ENCODE measurements at regions not wholly inside any gene's neighbourhood (a gene's known extent, or its start where the extent isn't known, plus 50 kb on each side); places are given as distances from the start of the nearest gene placed in this dataset.
"Not testable (repeated sequence)": the region's sequence is repeated elsewhere in the genome, so short reads cannot be mapped to it uniquely, and the experiment has no call there.

DNA sequence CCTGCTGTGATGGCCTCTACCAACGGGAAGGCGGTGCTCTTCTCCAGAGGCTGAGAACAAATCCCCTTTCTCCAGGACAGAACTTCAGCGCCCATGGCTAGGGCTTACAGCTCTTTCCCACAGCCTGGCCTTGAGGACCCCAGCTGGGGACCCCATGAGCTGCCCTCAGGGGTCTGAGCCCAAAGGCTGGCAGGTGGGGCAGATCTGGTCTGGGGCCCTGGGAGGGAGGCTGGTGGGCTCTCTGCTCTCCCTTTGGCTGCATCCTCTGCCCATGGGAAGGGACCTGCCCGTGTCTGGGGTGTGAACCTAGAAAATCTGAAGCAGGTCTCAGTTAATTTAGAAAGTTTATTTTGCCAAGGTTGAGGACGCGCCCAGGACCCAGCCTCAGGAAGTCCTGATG lies 322.1 kb downstream of the ADGRD1 start:
- no peak overlapping the region for H3K4me3 ChIP-seq (ENCODE audit: low read length)
- no peak overlapping the region for H3K27ac ChIP-seq (ENCODE audit: low read length)
- no peak for TF ChIP-seq MXI1 (conservative IDR thresholded peaks at IDR 0.05; ENCODE audit: poor library complexity, severe bottlenecking)
- TF ChIP-seq, protein P1, sequence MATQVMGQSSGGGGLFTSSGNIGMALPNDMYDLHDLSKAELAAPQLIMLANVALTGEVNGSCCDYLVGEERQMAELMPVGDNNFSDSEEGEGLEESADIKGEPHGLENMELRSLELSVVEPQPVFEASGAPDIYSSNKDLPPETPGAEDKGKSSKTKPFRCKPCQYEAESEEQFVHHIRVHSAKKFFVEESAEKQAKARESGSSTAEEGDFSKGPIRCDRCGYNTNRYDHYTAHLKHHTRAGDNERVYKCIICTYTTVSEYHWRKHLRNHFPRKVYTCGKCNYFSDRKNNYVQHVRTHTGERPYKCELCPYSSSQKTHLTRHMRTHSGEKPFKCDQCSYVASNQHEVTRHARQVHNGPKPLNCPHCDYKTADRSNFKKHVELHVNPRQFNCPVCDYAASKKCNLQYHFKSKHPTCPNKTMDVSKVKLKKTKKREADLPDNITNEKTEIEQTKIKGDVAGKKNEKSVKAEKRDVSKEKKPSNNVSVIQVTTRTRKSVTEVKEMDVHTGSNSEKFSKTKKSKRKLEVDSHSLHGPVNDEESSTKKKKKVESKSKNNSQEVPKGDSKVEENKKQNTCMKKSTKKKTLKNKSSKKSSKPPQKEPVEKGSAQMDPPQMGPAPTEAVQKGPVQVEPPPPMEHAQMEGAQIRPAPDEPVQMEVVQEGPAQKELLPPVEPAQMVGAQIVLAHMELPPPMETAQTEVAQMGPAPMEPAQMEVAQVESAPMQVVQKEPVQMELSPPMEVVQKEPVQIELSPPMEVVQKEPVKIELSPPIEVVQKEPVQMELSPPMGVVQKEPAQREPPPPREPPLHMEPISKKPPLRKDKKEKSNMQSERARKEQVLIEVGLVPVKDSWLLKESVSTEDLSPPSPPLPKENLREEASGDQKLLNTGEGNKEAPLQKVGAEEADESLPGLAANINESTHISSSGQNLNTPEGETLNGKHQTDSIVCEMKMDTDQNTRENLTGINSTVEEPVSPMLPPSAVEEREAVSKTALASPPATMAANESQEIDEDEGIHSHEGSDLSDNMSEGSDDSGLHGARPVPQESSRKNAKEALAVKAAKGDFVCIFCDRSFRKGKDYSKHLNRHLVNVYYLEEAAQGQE (IDR thresholded peaks at IDR 0.05; ENCODE audit: borderline replicate concordance): no peak

DNA sequence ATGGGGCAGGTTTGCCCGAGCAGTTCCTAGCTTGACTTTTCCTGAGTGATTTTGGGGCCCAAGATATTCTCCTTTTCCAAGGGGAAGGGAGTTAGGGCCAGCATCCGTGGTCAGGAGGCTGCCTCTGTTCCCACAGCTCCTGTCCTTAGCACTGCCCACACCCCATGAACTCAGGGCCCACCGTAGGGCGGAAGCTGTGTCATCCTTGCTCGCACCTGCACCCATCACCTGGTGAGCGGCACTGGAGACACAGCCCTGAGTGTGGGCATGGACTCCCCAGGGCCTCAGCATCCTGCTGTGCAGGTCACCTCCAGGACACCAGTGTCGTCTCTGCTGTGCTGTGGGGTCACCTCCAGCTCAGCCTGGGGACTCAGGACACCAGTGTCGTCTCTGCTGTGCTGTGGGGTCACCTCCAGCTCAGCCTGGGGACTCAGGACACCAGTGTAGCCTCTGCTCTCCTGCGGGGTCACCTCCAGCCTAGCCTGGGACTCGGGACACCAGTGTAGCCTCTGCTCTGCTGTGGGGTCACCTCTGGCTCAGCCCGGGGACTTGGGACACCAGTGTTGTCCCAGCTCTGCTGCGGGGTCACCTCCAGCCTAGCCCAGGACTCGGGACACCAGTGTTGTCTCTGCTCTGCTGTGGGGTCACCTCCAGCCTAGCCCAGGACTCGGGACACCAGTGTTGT lies 322.9 kb downstream of the ADGRD1 start:
- Histone ChIP-seq H3K4me3 (ENCODE audit: low read length) (no peak overlapping the region), H2AFZ (ENCODE audit: low read depth, low read length) (no peak overlapping the region), H3K27me3 (ENCODE audit: insufficient read depth, low read depth, low read length) (no peaks in the 10 kb centered on the region), H3K9me2 (ENCODE audit: insufficient read depth, low read length) (no peaks in the 10 kb centered on the region), H3K36me3 (ENCODE audit: insufficient read depth, low read length) (no peaks in the 10 kb centered on the region), H3K9ac (ENCODE audit: low read length) (no peak overlapping the region), H3K79me2 (replicated peaks; ENCODE audit: insufficient read depth, low read length) (no peaks in the 10 kb centered on the region), H3K27ac (ENCODE audit: low read length) (no peak overlapping the region), H3K9me3 (ENCODE audit: low read length) (no peaks in the 10 kb centered on the region), H4K20me1 (ENCODE audit: insufficient read depth) (no peaks in the 10 kb centered on the region), H3K4me2 (ENCODE audit: low read length) (no peak overlapping the region), H3F3A (ENCODE audit: insufficient read depth, low read length, poor library complexity, severe bottlenecking) (no peaks in the 10 kb centered on the region)
- no peak for TF ChIP-seq SMC3 (conservative IDR thresholded peaks at IDR 0.05; ENCODE audit: poor library complexity)
- no peak for TF ChIP-seq RAD21 (conservative IDR thresholded peaks at IDR 0.05)

More for the DNA sequence above, 322.1 kb downstream of the ADGRD1 start:
- no peaks in the 10 kb centered on the region for H3K9me3 ChIP-seq (ENCODE audit: low read length)
- H3K4me2 ChIP-seq (ENCODE audit: low read length): no peak overlapping the region
- no peaks in the 10 kb centered on the region for H3K9me2 ChIP-seq (ENCODE audit: insufficient read depth, low read length)
- H3K27me3 ChIP-seq (ENCODE audit: insufficient read depth, low read depth, low read length): no peaks in the 10 kb centered on the region
- H2AFZ ChIP-seq (ENCODE audit: low read depth, low read length): no peak overlapping the region
- no peaks in the 10 kb centered on the region for H3K79me2 ChIP-seq (replicated peaks; ENCODE audit: insufficient read depth, low read length)
- no peak overlapping the region for H3K9ac ChIP-seq (ENCODE audit: low read length)
- H4K20me1 ChIP-seq (ENCODE audit: insufficient read depth): no peaks in the 10 kb centered on the region
- H3K36me3 ChIP-seq (ENCODE audit: insufficient read depth, low read length): no peaks in the 10 kb centered on the region
- no peaks in the 10 kb centered on the region for H3F3A ChIP-seq (ENCODE audit: insufficient read depth, low read length, poor library complexity, severe bottlenecking)

DNA sequence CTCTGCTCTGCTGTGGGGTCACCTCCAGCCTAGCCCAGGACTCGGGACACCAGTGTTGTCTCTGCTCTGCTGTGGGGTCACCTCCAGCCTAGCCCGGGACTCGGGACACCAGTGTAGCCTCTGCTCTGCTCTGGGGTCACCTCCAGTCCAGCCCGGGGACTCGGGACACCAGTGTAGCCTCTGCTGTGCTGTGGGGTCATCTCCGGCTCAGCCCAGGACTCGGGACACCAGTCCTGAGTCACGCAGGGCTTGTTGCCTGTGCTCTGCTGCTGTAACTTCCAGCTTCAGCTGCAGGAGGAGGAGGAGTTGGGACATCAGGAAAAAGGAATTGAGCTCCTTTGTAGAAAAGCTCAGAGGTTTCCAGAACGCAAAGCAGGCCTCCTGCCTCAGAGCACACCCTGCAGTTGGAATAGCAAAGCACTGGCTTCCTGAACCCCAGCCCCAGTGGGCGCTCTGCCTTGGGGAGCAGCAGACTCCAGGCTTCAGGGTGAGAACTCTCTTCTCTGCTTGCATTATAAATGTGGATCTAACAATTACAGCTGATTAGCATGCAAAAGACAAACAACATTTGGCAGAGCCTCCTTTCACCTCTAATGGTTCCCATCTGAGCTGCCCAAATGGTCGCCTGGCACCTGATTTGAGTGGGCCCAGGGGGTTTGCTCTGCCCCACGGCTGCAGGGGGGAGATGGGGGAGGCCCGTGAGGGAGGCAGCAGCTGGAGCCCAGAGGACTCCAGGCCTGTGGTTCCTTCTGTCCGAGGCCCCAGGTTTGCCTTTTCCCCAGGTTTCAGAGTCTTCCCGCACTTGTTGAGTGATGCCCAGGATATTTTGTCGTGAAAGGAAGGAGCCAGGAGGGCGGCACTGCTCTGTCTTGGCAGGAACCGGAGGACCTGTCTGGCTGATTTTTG lies 323.7 kb downstream of the ADGRD1 start:
- H3K36me3 ChIP-seq (ENCODE audit: insufficient read depth, low read length); H4K20me1 ChIP-seq (ENCODE audit: insufficient read depth); H3K9me2 ChIP-seq (ENCODE audit: insufficient read depth, low read length); H3K79me2 ChIP-seq (replicated peaks; ENCODE audit: insufficient read depth, low read length); H3F3A ChIP-seq (ENCODE audit: insufficient read depth, low read length, poor library complexity, severe bottlenecking); H3K9ac ChIP-seq (ENCODE audit: low read length); H3K4me2 ChIP-seq (ENCODE audit: low read length); H3K27ac ChIP-seq (ENCODE audit: low read length); H3K4me3 ChIP-seq (ENCODE audit: low read length); H3K9me3 ChIP-seq (ENCODE audit: low read length); H2AFZ ChIP-seq (ENCODE audit: low read depth, low read length); H3K27me3 ChIP-seq (ENCODE audit: insufficient read depth, low read depth, low read length): not testable (repeated sequence)

DNA sequence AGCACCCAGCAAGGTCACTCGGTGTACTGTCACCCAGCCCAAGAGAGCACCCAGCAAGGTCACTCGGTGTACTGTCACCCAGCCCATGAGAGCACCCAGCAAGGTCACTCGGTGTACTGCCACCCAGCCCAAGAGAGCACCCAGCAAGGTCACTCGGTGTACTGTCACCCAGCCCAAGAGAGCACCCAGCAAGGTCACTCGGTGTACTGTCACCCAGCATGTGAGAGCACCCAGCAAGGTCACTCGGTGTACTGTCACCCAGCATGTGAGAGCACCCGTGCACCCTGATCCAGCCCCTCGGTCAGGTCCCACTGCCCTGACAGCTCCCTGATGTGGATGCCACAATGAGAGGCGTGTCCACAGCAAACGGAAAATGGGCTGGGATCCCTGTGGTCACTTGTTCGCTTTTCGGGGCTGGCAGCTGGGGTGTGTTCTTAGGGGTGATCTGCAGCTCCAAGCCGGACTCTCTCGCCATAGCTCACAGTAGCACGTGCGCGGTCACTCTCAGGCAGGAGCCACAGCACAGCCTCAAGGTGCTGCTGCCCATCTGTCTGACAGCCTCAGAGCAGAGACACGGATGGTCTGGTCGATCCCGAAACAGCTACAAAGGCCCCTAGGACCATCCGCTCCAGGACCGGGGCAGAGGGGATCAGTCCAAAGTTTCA lies 324.9 kb downstream of the ADGRD1 start:
- not testable (repeated sequence) for H3F3A ChIP-seq (ENCODE audit: insufficient read depth, low read length, poor library complexity, severe bottlenecking); H3K27me3 ChIP-seq (ENCODE audit: insufficient read depth, low read depth, low read length); H3K27ac ChIP-seq (ENCODE audit: low read length); H3K9me2 ChIP-seq (ENCODE audit: insufficient read depth, low read length); H3K9ac ChIP-seq (ENCODE audit: low read length); H2AFZ ChIP-seq (ENCODE audit: low read depth, low read length); H3K36me3 ChIP-seq (ENCODE audit: insufficient read depth, low read length); H4K20me1 ChIP-seq (ENCODE audit: insufficient read depth); H3K9me3 ChIP-seq (ENCODE audit: low read length); H3K4me2 ChIP-seq (ENCODE audit: low read length); H3K4me3 ChIP-seq (ENCODE audit: low read length); H3K79me2 ChIP-seq (replicated peaks; ENCODE audit: insufficient read depth, low read length)

All from neural cell (in vitro differentiated cells).